Upper lobe of left lung (tissue), 6 donors: ENCODE measurements at regions not wholly inside any gene's neighbourhood (a gene's known extent, or its start where the extent isn't known, plus 50 kb on each side); places are given as distances from the start of the nearest gene placed in this dataset.

ENCODE experiments used
- ATAC-seq, 2 donors: fragments of 200-7000 bp; cut with Tn5 transposase; one replicate each; pipeline ENCODE4 v1.9.1; 2022; ENCODE audit warnings: mild to moderate bottlenecking in 2 of 2, moderate library complexity in 2 of 2; ENCODE audit not compliant: low FRiP score in 2 of 2
- DNase-seq, 2 donors: peaks; one replicate each; pipeline ENCODE4 v3.0.0-alpha.2; 2019 to 2020
- H3K27ac ChIP-seq, 4 donors: fragments of 200-600 bp; sonication (generic); one replicate each; pipeline ENCODE4 v1.5.1; 2016 to 2019
- H3K27me3 ChIP-seq, 4 donors: fragments of 200-600 bp; sonication (generic); one replicate each; pipeline ENCODE4 v1.5.1; 2017 to 2019
- H3K36me3 ChIP-seq, 4 donors: fragments of 200-600 bp; sonication (generic); one replicate each; pipeline ENCODE4 v1.5.1; 2016 to 2019
- H3K4me1 ChIP-seq, 4 donors: fragments of 200-600 bp; sonication (generic); one replicate each; pipeline ENCODE4 v1.5.1; 2018 to 2019
- H3K4me3 ChIP-seq, 4 donors: fragments of 200-600 bp; sonication (generic); one replicate each; pipeline ENCODE4 v1.5.1; 2017 to 2019; ENCODE audit warnings: mild to moderate bottlenecking in 2 of 4, moderate library complexity in 1 of 4
- H3K9me3 ChIP-seq, 4 donors: fragments of 200-600 bp; sonication (generic); one replicate each; pipeline ENCODE4 v1.5.1; 2018 to 2019
- EP300 ChIP-seq, 4 donors: sonication (generic); formaldehyde crosslinking; IDR thresholded peaks; one replicate each; pipeline ENCODE4 v1.5.1; 2017; ENCODE audit warnings: antibody characterized with exemption in 4 of 4, control low read depth in 2 of 4
- POLR2A ChIP-seq, 4 donors: fragments of 450-650 bp; IDR thresholded peaks; one replicate each; pipeline ENCODE4 v1.5.1; 2016 to 2017; ENCODE audit warnings: antibody characterized with exemption in 4 of 4, mild to moderate bottlenecking in 2 of 4
- POLR2AphosphoS5 ChIP-seq, 2 donors: sonication (generic); formaldehyde crosslinking; IDR thresholded peaks; one replicate each; pipeline ENCODE4 v1.5.1; 2017; ENCODE audit warnings: antibody characterized with exemption in 2 of 2
- WGBS, 2 donors: methylation state at CpG; one replicate each; pipeline ENCODE4 v1.1.5; 2017 to 2018; 5-methylcytosine and 5-hydroxymethylcytosine counted together
- TF ChIP-seq, protein P1 (sequence below), 6 experiments: fragments of 450-650 bp in 4 of 6; fragments of 200-600 bp in 2 of 6; sonication (generic) in 2 of 6; IDR thresholded peaks; one replicate each; pipeline ENCODE4 v1.5.1; 2016 to 2019; ENCODE audit warnings: antibody characterized with exemption in 6 of 6
- donor health status: DM: no; HTN: no; CAD: no; lungs with moderate emphysema.
- donor health status: DM: no; HTN: yes; CAD: no; lungs with severe emphysema.

DNA sequence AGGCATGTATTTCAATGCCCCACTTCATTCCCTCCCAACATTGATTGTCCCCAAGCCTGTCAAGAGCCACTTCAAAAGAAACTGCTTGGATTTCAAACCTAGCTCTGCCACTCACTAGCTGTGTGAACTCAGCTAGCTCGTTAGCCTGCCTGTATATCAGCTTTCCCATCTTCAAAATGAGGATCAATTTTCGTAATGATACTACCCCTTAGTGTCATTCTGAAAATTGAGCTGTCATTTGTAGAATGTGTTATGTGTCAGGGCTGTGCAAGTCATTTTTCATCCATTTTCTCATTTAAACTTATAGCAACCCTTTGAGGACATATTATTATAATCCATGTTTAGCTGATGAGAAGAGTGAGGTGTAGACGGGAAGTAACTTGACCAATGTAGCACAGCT is 88.6 kb downstream of the TRIM42 start:
- no peaks in the 10 kb centered on the region for H3K27me3 ChIP-seq

DNA sequence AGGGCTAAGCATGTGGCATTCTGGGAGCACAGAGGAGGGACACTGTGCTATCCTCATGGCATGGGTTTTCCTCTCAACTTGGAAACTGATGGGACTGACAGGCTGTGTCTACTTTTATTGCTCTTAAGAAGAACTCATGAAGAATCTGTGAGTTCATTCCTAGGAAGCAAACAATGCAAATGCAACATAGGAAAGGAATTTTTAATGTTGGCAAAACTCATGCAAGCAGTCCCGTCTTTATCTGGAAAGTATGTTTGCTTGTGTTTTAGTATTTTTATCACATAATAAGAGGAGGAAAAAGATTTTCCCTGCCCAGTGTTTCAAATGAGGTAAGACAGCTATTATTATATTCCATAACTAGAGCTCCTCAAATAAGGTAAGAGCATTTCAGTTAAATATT is 89.7 kb downstream of the TRIM42 start:
- Histone ChIP-seq H3K27ac (no peak overlapping the region), H3K9me3 (no peaks in the 10 kb centered on the region), H3K36me3 (no peaks in the 10 kb centered on the region), H3K4me1 (no peaks in the 10 kb centered on the region), H3K27me3 (no peaks in the 10 kb centered on the region), H3K4me3 (no peak overlapping the region)
- ATAC-seq = no peak
- no peak for DNase-seq
- 47 to 57% methylated on average over 1 of the region's 1 CpG for WGBS, 2 donors
- TF ChIP-seq EP300 (IDR thresholded peaks at IDR 0.05) = no peak
- TF ChIP-seq POLR2AphosphoS5 (IDR thresholded peaks at IDR 0.05) = no peak
- TF ChIP-seq POLR2A (IDR thresholded peaks at IDR 0.05) = no peak
- TF ChIP-seq, protein P1, sequence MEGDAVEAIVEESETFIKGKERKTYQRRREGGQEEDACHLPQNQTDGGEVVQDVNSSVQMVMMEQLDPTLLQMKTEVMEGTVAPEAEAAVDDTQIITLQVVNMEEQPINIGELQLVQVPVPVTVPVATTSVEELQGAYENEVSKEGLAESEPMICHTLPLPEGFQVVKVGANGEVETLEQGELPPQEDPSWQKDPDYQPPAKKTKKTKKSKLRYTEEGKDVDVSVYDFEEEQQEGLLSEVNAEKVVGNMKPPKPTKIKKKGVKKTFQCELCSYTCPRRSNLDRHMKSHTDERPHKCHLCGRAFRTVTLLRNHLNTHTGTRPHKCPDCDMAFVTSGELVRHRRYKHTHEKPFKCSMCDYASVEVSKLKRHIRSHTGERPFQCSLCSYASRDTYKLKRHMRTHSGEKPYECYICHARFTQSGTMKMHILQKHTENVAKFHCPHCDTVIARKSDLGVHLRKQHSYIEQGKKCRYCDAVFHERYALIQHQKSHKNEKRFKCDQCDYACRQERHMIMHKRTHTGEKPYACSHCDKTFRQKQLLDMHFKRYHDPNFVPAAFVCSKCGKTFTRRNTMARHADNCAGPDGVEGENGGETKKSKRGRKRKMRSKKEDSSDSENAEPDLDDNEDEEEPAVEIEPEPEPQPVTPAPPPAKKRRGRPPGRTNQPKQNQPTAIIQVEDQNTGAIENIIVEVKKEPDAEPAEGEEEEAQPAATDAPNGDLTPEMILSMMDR (IDR thresholded peaks at IDR 0.05) = no peak

More for the DNA sequence above, 88.6 kb downstream of the TRIM42 start:
- no peak for TF ChIP-seq POLR2A (IDR thresholded peaks at IDR 0.05)
- TF ChIP-seq EP300 (IDR thresholded peaks at IDR 0.05) = no peak
- TF ChIP-seq POLR2AphosphoS5 (IDR thresholded peaks at IDR 0.05) = no peak
- TF ChIP-seq, protein P1 (IDR thresholded peaks at IDR 0.05) = no peak
- H3K4me1 ChIP-seq = no peaks in the 10 kb centered on the region
- no peak for ATAC-seq
- H3K4me3 ChIP-seq = no peak overlapping the region
- no peak overlapping the region for H3K27ac ChIP-seq
- H3K36me3 ChIP-seq = no peaks in the 10 kb centered on the region
- DNase-seq = no peak
- 53 to 79% methylated on average over 3 of the region's 3 CpGs for WGBS, 2 donors
- no peaks in the 10 kb centered on the region for H3K9me3 ChIP-seq

DNA sequence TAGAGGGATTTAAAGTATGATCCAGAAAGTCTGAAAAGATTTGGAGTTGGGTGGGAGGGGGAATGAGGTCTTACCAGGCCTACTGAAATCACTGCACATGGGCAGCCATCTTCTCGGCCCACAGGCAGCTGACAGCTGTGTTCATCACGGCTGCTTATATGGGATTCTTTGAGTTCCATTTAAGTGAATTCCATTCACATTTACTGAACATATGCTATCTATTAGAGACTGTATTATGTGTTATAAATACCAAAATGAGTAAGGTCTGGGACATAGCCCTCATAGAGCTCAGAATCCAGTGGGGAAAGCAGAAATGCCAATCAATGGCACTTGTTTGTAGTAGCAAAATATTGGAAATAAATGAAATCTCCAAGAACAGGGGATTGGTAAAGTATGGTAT is 91.1 kb downstream of the TRIM42 start:
- H3K36me3 ChIP-seq = no peaks in the 10 kb centered on the region
- H3K4me1 ChIP-seq = no peaks in the 10 kb centered on the region
- 74 to 88% methylated on average over 2 of the region's 2 CpGs for WGBS, 2 donors
- H3K4me3 ChIP-seq = no peak overlapping the region
- DNase-seq (no peak), ATAC-seq (no peak)
- H3K9me3 ChIP-seq = no peaks in the 10 kb centered on the region
- no peaks in the 10 kb centered on the region for H3K27me3 ChIP-seq
- TF ChIP-seq, protein P1 (IDR thresholded peaks at IDR 0.05) = no peak
- TF ChIP-seq EP300 (IDR thresholded peaks at IDR 0.05) = no peak
- no peak for TF ChIP-seq POLR2A (IDR thresholded peaks at IDR 0.05)
- TF ChIP-seq POLR2AphosphoS5 (IDR thresholded peaks at IDR 0.05) = no peak
- no peak overlapping the region for H3K27ac ChIP-seq

DNA sequence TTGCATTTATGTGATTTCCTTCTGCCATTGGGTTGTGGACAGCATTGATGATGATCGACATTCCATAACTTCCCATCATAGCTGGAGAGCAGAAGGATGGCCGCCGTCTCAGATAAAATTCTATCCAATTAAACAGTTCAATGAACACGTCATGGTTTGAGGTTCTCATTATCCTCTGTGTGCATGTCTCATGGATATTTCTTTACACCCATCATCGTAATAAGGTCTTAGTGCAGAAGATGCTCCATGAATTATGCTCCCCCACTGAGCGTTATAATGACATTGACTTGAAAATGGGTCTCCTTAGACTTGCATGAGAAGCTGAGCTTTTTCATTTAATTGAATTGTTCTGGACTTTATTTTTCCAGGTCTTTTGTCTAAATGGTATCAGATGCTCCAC is 92.1 kb downstream of the TRIM42 start:
- ATAC-seq = no peak
- WGBS, 2 donors = 80 to 93% methylated on average over 6 of the region's 6 CpGs
- no peaks in the 10 kb centered on the region for H3K27me3 ChIP-seq

More for the DNA sequence above, 92.1 kb downstream of the TRIM42 start:
- Histone ChIP-seq H3K27ac (no peak overlapping the region), H3K36me3 (no peaks in the 10 kb centered on the region), H3K9me3 (no peaks in the 10 kb centered on the region), H3K4me1 (no peaks in the 10 kb centered on the region), H3K4me3 (no peak overlapping the region)
- no peak for TF ChIP-seq POLR2AphosphoS5 (IDR thresholded peaks at IDR 0.05)
- no peak for TF ChIP-seq POLR2A (IDR thresholded peaks at IDR 0.05)
- TF ChIP-seq, protein P1 (IDR thresholded peaks at IDR 0.05) = no peak
- no peak for TF ChIP-seq EP300 (IDR thresholded peaks at IDR 0.05)
- no peak for DNase-seq
